OCI-LY7 (cell line): ENCODE measurements at regions not wholly inside any gene's neighbourhood (a gene's known extent, or its start where the extent isn't known, plus 50 kb on each side); places are given as distances from the start of the nearest gene placed in this dataset.
"Not testable (repeated sequence)": the region's sequence is repeated elsewhere in the genome, so short reads cannot be mapped to it uniquely, and the experiment has no call there.

Source experiments
- BruUV-seq: library from RNA; stranded (reverse); fragments of 400-500 nt; replicated peaks from 2 replicates; lab custom pipeline; 2021; lab: Mats Ljungman, UMichigan
- CTCF ChIA-PET: fragments of 300-600 bp; sonication (Branson Sonifier 250); formaldehyde crosslinking; loops from one replicate; lab custom pipeline; 2022; ENCODE audit warnings: antibody characterized with exemption; ENCODE audit not compliant: unreplicated experiment; lab: Charles Lee
- POLR2A ChIA-PET: fragments of 300-600 bp; sonication (Branson Sonifier 250); formaldehyde crosslinking; loops from one replicate; lab custom pipeline; 2022; ENCODE audit warnings: antibody characterized with exemption; lab: Charles Lee
- DNase-seq: peaks from one replicate; pipeline ENCODE4 v3.0.0-alpha.2; 2015; ENCODE audit warnings: low spot score
- H2AFZ ChIP-seq: fragments of 200-600 bp; sonication (generic), shearing (Covaris generic); 2 replicates; pipeline ENCODE4 v1.6.1; 2014; ENCODE audit warnings: mild to moderate bottlenecking, antibody characterized with exemption, low read length, moderate library complexity
- H3K27ac ChIP-seq: fragments of 200-600 bp; sonication (generic); 2 replicates; pipeline ENCODE4 v1.5.1; 2014; ENCODE audit warnings: mixed run types, low read depth, mild to moderate bottlenecking, moderate library complexity, low read length, inconsistent platforms; ENCODE audit not compliant: poor library complexity, severe bottlenecking
- H3K36me3 ChIP-seq: fragments of 200-600 bp; sonication (generic); 2 replicates; pipeline ENCODE4 v1.6.1; 2014; ENCODE audit warnings: mild to moderate bottlenecking, antibody characterized with exemption, low read length, moderate library complexity, mixed read lengths; ENCODE audit not compliant: insufficient read depth
- H3K4me1 ChIP-seq: fragments of 200-600 bp; sonication (generic); 2 replicates; pipeline ENCODE4 v1.5.1; 2014; ENCODE audit warnings: mild to moderate bottlenecking, low read length; ENCODE audit not compliant: insufficient read depth, poor library complexity, severe bottlenecking
- H3K4me2 ChIP-seq: fragments of 200-600 bp; sonication (generic); 2 replicates; pipeline ENCODE4 v1.6.1; 2014; ENCODE audit warnings: mild to moderate bottlenecking, low read length
- H3K4me3 ChIP-seq: fragments of 200-600 bp; sonication (generic); 2 replicates; pipeline ENCODE4 v1.5.1; 2014; ENCODE audit warnings: mild to moderate bottlenecking, low read depth, low read length; ENCODE audit not compliant: poor library complexity, severe bottlenecking
- H3K79me2 ChIP-seq: fragments of 200-600 bp; sonication (generic); 2 replicates; pipeline ENCODE4 v1.6.1; 2016; ENCODE audit warnings: low read depth, mild to moderate bottlenecking, low read length, moderate library complexity, mixed read lengths; ENCODE audit not compliant: insufficient read depth
- H3K9me2 ChIP-seq: fragments of 200-600 bp; sonication (generic); 2 replicates; pipeline ENCODE4 v1.6.1; 2016; ENCODE audit warnings: mild to moderate bottlenecking, low read length, mixed read lengths; ENCODE audit not compliant: insufficient read depth
- H3K9me3 ChIP-seq: fragments of 200-600 bp; sonication (generic); 2 replicates; pipeline ENCODE4 v1.6.1; 2014; ENCODE audit warnings: mild to moderate bottlenecking, mixed run types, low read length, mixed read lengths
- H4K20me1 ChIP-seq: fragments of 200-600 bp; sonication (generic); 2 replicates; pipeline ENCODE4 v1.6.1; 2014; ENCODE audit warnings: mild to moderate bottlenecking, antibody characterized with exemption, low read length, moderate library complexity, mixed read lengths; ENCODE audit not compliant: insufficient read depth
- CTCF ChIP-seq: fragments of 200-600 bp; sonication (generic); conservative IDR thresholded peaks from 2 replicates; pipeline ENCODE4 v1.5.1; 2014; ENCODE audit warnings: mild to moderate bottlenecking, antibody characterized with exemption, low read length, moderate library complexity, mixed read lengths
- EZH2phosphoT487 ChIP-seq: fragments of 200-600 bp; sonication (generic); IDR thresholded peaks from 2 replicates; pipeline ENCODE4 v1.6.1; 2018; ENCODE audit warnings: low read depth, borderline replicate concordance, mild to moderate bottlenecking, mixed run types, antibody characterized with exemption, low read length, moderate library complexity, mixed read lengths
- intact Hi-C: fragments of 100-400 bp; cut with micrococcal nuclease; formaldehyde crosslinking; loops from one replicate; pipeline ENCODE4 v1.10.0; 2022; ENCODE audit not compliant: unreplicated experiment

GRCh38 chr11:23778971-23779370 is 717.9 kb upstream of the LUZP2 start:
- Histone ChIP-seq H3K4me2 (no peak overlapping the region), H3K4me1 (no peaks in the 10 kb centered on the region), H4K20me1 (no peaks in the 10 kb centered on the region), H3K4me3 (no peak overlapping the region), H3K79me2 (no peaks in the 10 kb centered on the region), H3K36me3 (no peaks in the 10 kb centered on the region), H2AFZ (no peak overlapping the region), H3K27ac (no peak overlapping the region), H3K9me3 (no peaks in the 10 kb centered on the region), H3K9me2 (no peaks in the 10 kb centered on the region)
- TF ChIP-seq EZH2phosphoT487 (no peak), CTCF (no peak)
- DNase-seq = no peak
- POLR2A ChIA-PET = no interaction called here
- CTCF ChIA-PET = no interaction called here
- no TSS peak for BruUV-seq
- intact Hi-C loops = no loop called here

- H3K79me2 ChIP-seq = no peaks in the 10 kb centered on the region
- no peak overlapping the region for H3K27ac ChIP-seq
- no peak overlapping the region for H3K4me2 ChIP-seq
- no peaks in the 10 kb centered on the region for H4K20me1 ChIP-seq
- intact Hi-C loops = no loop called here
- no peak for DNase-seq
- ChIA-PET CTCF (no interaction called here), POLR2A (no interaction called here)
- no peaks in the 10 kb centered on the region for H3K4me1 ChIP-seq
- no peaks in the 10 kb centered on the region for H3K9me2 ChIP-seq
- H3K36me3 ChIP-seq = no peaks in the 10 kb centered on the region
- no peak overlapping the region for H3K4me3 ChIP-seq
- no peaks in the 10 kb centered on the region for H3K9me3 ChIP-seq
- H2AFZ ChIP-seq = no peak overlapping the region
- BruUV-seq = no TSS peak
- TF ChIP-seq CTCF (no peak), EZH2phosphoT487 (no peak)
Measured at GRCh38 chr11:23780231-23780630, 716.6 kb upstream of the LUZP2 start.

GRCh38 chr11:23781803-23782560 is 714.9 kb upstream of the LUZP2 start:
- intact Hi-C loops = no loop called here
- H3K9me2 ChIP-seq = no peaks in the 10 kb centered on the region
- no peaks in the 10 kb centered on the region for H3K4me1 ChIP-seq
- H2AFZ ChIP-seq = no peak overlapping the region
- POLR2A ChIA-PET = interaction anchor here (0.6 to 0.7 kb wide), 2 partner anchors 45 to 62 kb away, joined by 3 to 4 read pairs; no protein-coding TSS in a partner anchor
- no peaks in the 10 kb centered on the region for H3K36me3 ChIP-seq
- H3K4me2 ChIP-seq = no peak overlapping the region
- H3K79me2 ChIP-seq = no peaks in the 10 kb centered on the region
- no peaks in the 10 kb centered on the region for H3K9me3 ChIP-seq
- no peak overlapping the region for H3K27ac ChIP-seq
- BruUV-seq = no TSS peak
- CTCF ChIA-PET = no interaction called here
- H3K4me3 ChIP-seq = no peak overlapping the region
- no peak for DNase-seq
- TF ChIP-seq CTCF = no peak
- no peak for TF ChIP-seq EZH2phosphoT487
- no peaks in the 10 kb centered on the region for H4K20me1 ChIP-seq

- H3K4me2 ChIP-seq, H3K27ac ChIP-seq, H3K4me1 ChIP-seq, POLR2A ChIA-PET, H2AFZ ChIP-seq, intact Hi-C loops, CTCF ChIA-PET, H3K79me2 ChIP-seq, H3K9me2 ChIP-seq, BruUV-seq, H3K4me3 ChIP-seq, H3K9me3 ChIP-seq, DNase-seq, H3K36me3 ChIP-seq, H4K20me1 ChIP-seq: not testable (repeated sequence)
Measured at GRCh38 chr11:23786974-23787373, 709.9 kb upstream of the LUZP2 start.
